Fibroblast of lung (primary cell): ENCODE measurements at regions not wholly inside any gene's neighbourhood (a gene's known extent, or its start where the extent isn't known, plus 50 kb on each side); places are given as distances from the start of the nearest gene placed in this dataset.

Experiments used
- DNase-seq, 2 donors: peaks; one replicate each; pipeline versions ENCODE4 v3.0.0 to v3.0.0-alpha.2; 2010; ENCODE audit warnings: low read depth in 2 of 2
- H2AFZ ChIP-seq: 2 replicates; pipeline ENCODE4 v1.5.1; 2012; ENCODE audit warnings: low read length, control low read depth, inconsistent platforms
- H3K27ac ChIP-seq: 2 replicates; pipeline ENCODE4 v1.5.1; 2011; ENCODE audit warnings: low read length, control low read depth; ENCODE audit not compliant: insufficient read depth
- H3K27me3 ChIP-seq: 2 replicates; pipeline ENCODE4 v1.5.1; 2011; ENCODE audit warnings: mild to moderate bottlenecking, low read length; ENCODE audit not compliant: control insufficient read depth, insufficient read depth
- H3K36me3 ChIP-seq: 2 replicates; pipeline ENCODE4 v1.5.1; 2011; ENCODE audit warnings: low read length; ENCODE audit not compliant: control insufficient read depth, insufficient read depth
- H3K4me1 ChIP-seq: 2 replicates; pipeline ENCODE4 v1.5.1; 2011; ENCODE audit warnings: low read length; ENCODE audit not compliant: control insufficient read depth, insufficient read depth; ENCODE audit errors: extremely low read depth
- H3K4me2 ChIP-seq: 2 replicates; pipeline ENCODE4 v1.5.1; 2011; ENCODE audit warnings: low read length, control low read depth; ENCODE audit not compliant: insufficient read depth; ENCODE audit errors: extremely low read depth
- H3K4me3 ChIP-seq, 4 experiments: fragments of 200-600 bp in 1 of 4; sonication (generic) in 1 of 4; replicated peaks in 1 of 4; 2 replicates each; pipeline ENCODE4 v1.5.1; 2011 to 2016; ENCODE audit warnings: low read length in 4 of 4, low read depth in 3 of 4, mild to moderate bottlenecking in 3 of 4, control low read depth in 2 of 4, inconsistent platforms in 1 of 4, mixed read lengths in 1 of 4; ENCODE audit not compliant: insufficient read depth in 1 of 4; ENCODE audit errors: control extremely low read depth in 1 of 4
- H3K79me2 ChIP-seq: 2 replicates; pipeline ENCODE4 v1.5.1; 2012; ENCODE audit warnings: mild to moderate bottlenecking, low read length, inconsistent platforms; ENCODE audit not compliant: control insufficient read depth, insufficient read depth
- H3K9ac ChIP-seq: 2 replicates; pipeline ENCODE4 v1.5.1; 2011; ENCODE audit warnings: mild to moderate bottlenecking, low read length, control low read depth; ENCODE audit not compliant: insufficient read depth
- H3K9me3 ChIP-seq: 2 replicates; pipeline ENCODE4 v1.5.1; 2012; ENCODE audit warnings: low read depth, low read length; ENCODE audit not compliant: control insufficient read depth, insufficient read depth
- H4K20me1 ChIP-seq: 2 replicates; pipeline ENCODE4 v1.5.1; 2011; ENCODE audit warnings: low read length; ENCODE audit not compliant: control insufficient read depth, insufficient read depth; ENCODE audit errors: extremely low read depth
- CTCF ChIP-seq, 2 donors: IDR thresholded peaks in 1 of 2; conservative IDR thresholded peaks in 1 of 2; 1 replicate in 1 of 2; 2 replicates in 1 of 2; pipeline ENCODE4 v1.5.1; 2011 to 2012; ENCODE audit warnings: low read length in 2 of 2, control low read depth in 1 of 2, inconsistent platforms in 1 of 2, low read depth in 1 of 2, mild to moderate bottlenecking in 1 of 2
- EZH2 ChIP-seq: IDR thresholded peaks from 2 replicates; pipeline ENCODE4 v1.5.1; 2012; ENCODE audit warnings: low read length, control low read depth, mild to moderate bottlenecking; ENCODE audit errors: missing control alignments

DNA sequence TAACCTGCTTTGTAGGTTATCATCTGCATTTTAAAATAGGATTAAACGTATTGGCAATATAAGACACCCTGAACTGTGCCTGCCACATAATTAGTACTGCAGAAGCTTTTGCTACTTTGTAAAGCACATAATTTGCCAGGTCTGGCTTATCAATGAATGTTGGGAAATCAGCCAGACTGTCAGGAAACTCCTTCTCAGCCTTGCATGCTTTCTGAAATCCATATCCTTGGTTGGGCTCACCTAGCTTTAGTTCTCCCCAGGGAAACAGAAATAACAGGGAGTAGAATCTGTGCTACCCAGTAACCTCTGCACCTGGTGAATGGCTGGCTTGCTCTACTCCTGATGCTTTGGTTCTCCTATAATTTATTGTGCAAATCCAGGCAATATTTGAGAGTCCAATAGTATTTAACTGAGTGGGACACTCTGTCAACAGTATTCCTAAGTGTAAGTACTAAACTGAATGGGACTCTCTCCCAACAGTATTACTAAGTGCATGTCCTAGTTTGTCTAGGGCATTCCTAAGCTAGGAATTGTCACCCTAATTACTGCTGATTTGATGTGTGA, 354.5 kb downstream of the WDR72 start:
- no peaks in the 10 kb centered on the region for H3K79me2 ChIP-seq
- no peaks in the 10 kb centered on the region for H3K9me3 ChIP-seq
- H3K4me1 ChIP-seq = no peaks in the 10 kb centered on the region
- no peak for DNase-seq
- H3K27ac ChIP-seq = no peak overlapping the region
- no peaks in the 10 kb centered on the region for H3K36me3 ChIP-seq
- H3K4me2 ChIP-seq = no peak overlapping the region
- H3K4me3 ChIP-seq = no peak overlapping the region
- TF ChIP-seq CTCF (conservative IDR thresholded peaks at IDR 0.05 in 1 of 2, IDR thresholded peaks at IDR 0.05 in 1 of 2; ENCODE audit: low read depth in 1 of 2, low read length in 2 of 2) (no peak), EZH2 (no peak)
- H3K27me3 ChIP-seq = no peaks in the 10 kb centered on the region
- no peak overlapping the region for H3K9ac ChIP-seq
- no peaks in the 10 kb centered on the region for H4K20me1 ChIP-seq
- H2AFZ ChIP-seq = no peak overlapping the region

- H4K20me1 ChIP-seq = no peaks in the 10 kb centered on the region
- no peak overlapping the region for H3K27ac ChIP-seq
- H3K9ac ChIP-seq = no peak overlapping the region
- no peaks in the 10 kb centered on the region for H3K9me3 ChIP-seq
- no peak overlapping the region for H2AFZ ChIP-seq
- DNase-seq = no peak
- H3K4me1 ChIP-seq = no peaks in the 10 kb centered on the region
- TF ChIP-seq CTCF (conservative IDR thresholded peaks at IDR 0.05 in 1 of 2, IDR thresholded peaks at IDR 0.05 in 1 of 2; ENCODE audit: low read depth in 1 of 2, low read length in 2 of 2) (no peak), EZH2 (no peak)
- no peak overlapping the region for H3K4me2 ChIP-seq
- no peaks in the 10 kb centered on the region for H3K36me3 ChIP-seq
- no peaks in the 10 kb centered on the region for H3K79me2 ChIP-seq
- H3K27me3 ChIP-seq = no peaks in the 10 kb centered on the region
- H3K4me3 ChIP-seq = no peak overlapping the region
These were observed 358.0 kb downstream of the WDR72 start for GRCh38 chr15:53401503-53401902.

DNA sequence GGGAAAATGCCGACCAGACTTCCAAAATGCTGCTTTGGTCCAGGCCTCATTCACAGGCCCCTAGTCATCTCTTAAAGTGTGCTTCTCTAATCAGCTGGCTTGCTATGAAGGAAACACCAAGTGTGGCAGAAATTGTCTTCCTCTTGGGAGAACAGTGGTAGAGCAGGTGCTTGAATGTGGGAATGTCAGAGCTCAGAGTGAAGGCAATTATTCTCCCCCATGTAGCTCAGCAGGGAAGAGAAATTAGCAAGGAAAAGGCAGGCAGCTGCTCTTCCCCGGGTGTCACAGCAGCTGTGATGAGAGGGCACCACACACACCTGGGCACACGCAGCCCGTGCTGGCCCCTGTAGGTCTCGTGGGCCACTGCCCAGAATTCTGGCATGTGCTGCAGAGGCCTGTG, 358.5 kb downstream of the WDR72 start:
- H3K4me3 ChIP-seq = no peak overlapping the region
- H2AFZ ChIP-seq = no peak overlapping the region
- DNase-seq = no peak
- no peak overlapping the region for H3K27ac ChIP-seq
- no peak overlapping the region for H3K4me2 ChIP-seq
- no peaks in the 10 kb centered on the region for H3K4me1 ChIP-seq
- no peaks in the 10 kb centered on the region for H3K36me3 ChIP-seq
- H3K27me3 ChIP-seq = no peaks in the 10 kb centered on the region
- H3K79me2 ChIP-seq = no peaks in the 10 kb centered on the region
- no peaks in the 10 kb centered on the region for H3K9me3 ChIP-seq
- TF ChIP-seq CTCF (conservative IDR thresholded peaks at IDR 0.05 in 1 of 2, IDR thresholded peaks at IDR 0.05 in 1 of 2; ENCODE audit: low read depth in 1 of 2, low read length in 2 of 2) = no peak
- no peak for TF ChIP-seq EZH2
- no peak overlapping the region for H3K9ac ChIP-seq
- H4K20me1 ChIP-seq = no peaks in the 10 kb centered on the region
